ENCODE measurements at regions not wholly inside any gene's neighbourhood (a gene's known extent, or its start where the extent isn't known, plus 50 kb on each side); places are given as distances from the start of the nearest gene placed in this dataset.

DNA sequence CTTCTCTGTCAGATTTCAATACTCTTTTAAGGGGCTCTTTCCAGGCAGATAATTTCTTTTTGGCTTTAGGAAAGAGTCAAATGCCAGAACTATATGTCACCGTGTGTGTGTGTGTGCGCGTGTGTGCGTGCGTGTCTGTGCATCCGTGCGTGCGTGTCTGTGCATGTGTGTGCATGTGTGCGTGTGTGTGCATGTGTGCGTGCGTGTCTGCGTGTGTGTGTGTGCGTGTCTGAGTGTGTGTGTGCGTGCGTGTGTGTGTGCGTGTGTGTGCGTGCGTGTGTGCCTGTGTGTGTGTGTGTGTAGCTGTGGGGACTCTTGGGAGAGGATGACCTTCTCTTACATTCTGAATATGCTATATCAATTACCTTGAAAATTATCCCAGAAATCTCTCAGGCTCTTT, 441.6 kb downstream of the SLITRK2 start (continued):
- TF ChIP-seq, protein P1, sequence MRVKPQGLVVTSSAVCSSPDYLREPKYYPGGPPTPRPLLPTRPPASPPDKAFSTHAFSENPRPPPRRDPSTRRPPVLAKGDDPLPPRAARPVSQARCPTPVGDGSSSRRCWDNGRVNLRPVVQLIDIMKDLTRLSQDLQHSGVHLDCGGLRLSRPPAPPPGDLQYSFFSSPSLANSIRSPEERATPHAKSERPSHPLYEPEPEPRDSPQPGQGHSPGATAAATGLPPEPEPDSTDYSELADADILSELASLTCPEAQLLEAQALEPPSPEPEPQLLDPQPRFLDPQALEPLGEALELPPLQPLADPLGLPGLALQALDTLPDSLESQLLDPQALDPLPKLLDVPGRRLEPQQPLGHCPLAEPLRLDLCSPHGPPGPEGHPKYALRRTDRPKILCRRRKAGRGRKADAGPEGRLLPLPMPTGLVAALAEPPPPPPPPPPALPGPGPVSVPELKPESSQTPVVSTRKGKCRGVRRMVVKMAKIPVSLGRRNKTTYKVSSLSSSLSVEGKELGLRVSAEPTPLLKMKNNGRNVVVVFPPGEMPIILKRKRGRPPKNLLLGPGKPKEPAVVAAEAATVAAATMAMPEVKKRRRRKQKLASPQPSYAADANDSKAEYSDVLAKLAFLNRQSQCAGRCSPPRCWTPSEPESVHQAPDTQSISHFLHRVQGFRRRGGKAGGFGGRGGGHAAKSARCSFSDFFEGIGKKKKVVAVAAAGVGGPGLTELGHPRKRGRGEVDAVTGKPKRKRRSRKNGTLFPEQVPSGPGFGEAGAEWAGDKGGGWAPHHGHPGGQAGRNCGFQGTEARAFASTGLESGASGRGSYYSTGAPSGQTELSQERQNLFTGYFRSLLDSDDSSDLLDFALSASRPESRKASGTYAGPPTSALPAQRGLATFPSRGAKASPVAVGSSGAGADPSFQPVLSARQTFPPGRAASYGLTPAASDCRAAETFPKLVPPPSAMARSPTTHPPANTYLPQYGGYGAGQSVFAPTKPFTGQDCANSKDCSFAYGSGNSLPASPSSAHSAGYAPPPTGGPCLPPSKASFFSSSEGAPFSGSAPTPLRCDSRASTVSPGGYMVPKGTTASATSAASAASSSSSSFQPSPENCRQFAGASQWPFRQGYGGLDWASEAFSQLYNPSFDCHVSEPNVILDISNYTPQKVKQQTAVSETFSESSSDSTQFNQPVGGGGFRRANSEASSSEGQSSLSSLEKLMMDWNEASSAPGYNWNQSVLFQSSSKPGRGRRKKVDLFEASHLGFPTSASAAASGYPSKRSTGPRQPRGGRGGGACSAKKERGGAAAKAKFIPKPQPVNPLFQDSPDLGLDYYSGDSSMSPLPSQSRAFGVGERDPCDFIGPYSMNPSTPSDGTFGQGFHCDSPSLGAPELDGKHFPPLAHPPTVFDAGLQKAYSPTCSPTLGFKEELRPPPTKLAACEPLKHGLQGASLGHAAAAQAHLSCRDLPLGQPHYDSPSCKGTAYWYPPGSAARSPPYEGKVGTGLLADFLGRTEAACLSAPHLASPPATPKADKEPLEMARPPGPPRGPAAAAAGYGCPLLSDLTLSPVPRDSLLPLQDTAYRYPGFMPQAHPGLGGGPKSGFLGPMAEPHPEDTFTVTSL (CRISPR knock-in tag; IDR thresholded peaks at IDR 0.05; ENCODE audit: borderline replicate concordance): no peak

DNA sequence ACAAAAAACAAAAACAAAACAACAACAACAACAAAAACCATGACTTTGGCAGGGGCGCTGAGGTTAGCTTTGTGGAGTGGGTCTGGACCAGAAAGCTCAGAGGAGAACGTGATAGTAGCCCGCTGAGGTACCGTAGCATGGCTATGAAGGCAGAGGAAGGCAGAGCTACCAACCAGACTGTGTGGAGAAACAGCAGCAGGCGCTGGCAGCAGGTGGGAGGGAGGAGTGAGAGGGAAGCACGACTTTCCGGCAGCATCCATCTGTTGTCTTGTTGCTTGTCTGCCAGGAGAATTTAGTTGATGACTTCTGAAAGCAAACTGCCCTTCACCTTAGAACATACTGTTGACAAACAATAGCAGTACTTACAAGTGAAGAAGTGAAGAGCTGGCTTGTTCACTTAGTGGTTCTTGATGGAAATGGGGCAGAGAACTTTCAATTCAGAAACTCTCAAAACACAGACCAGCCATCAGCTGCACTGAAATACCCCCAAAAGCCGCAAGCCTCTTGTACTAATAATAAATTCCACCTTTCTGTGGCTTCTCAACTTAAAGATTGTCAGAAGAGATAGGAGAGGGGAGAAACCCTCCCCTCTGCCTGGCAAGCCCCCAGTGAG, 447.2 kb downstream of the SLITRK2 start:
- in situ Hi-C loops (cut with HindIII; ENCODE audit: extremely low pct_ligation_motif_present, low pct_unique_long_range_greater_than_20kb): no loop called here
- Histone ChIP-seq H3K4me2 (ENCODE audit: low read depth, low read length) (no peak overlapping the region), H3K36me3 (replicated peaks in 1 of 2; ENCODE audit: control insufficient read depth in 1 of 2, insufficient read depth in 2 of 2, low read length in 2 of 2) (no peaks in the 10 kb centered on the region), H3K9ac (ENCODE audit: insufficient read depth, low read depth, low read length) (no peak overlapping the region), H3K79me2 (ENCODE audit: insufficient read depth, low read length) (no peaks in the 10 kb centered on the region), H3K9me3 (ENCODE audit: low read length) (peaks cover 25% of the 10 kb centered on the region), H4K20me1 (ENCODE audit: insufficient read depth, low read length) (no peaks in the 10 kb centered on the region), H3K4me1 (ENCODE audit: insufficient read depth, low read length) (no peaks in the 10 kb centered on the region), H2AFZ (ENCODE audit: low read length) (no peak overlapping the region), H3K4me3 (replicated peaks in 1 of 3; ENCODE audit: insufficient read depth in 1 of 3, low read depth in 2 of 3, low read length in 3 of 3) (no peak overlapping the region), H3K27me3 (ENCODE audit: control insufficient read depth in 1 of 2, insufficient read depth in 2 of 2, low read length in 2 of 2) (no peaks in the 10 kb centered on the region), H3K27ac (ENCODE audit: extremely low read length, insufficient read depth, low read length) (no peak overlapping the region)
- no peak for DNase-seq (ENCODE audit: low spot score)
- ChIA-PET CTCF (ENCODE audit: low intra/inter-chr PET ratio, low total read pairs) (no interaction called here), POLR2A (no interaction called here)
- intact Hi-C loops (cut with micrococcal nuclease; ENCODE audit: unreplicated experiment): no loop called here
- BruUV-seq (replicated peaks): no TSS peak
- TF ChIP-seq HNRNPUL1 (IDR thresholded peaks at IDR 0.05; ENCODE audit: low read depth, low read length) (no peak), ZNF33B (CRISPR knock-in tag; IDR thresholded peaks at IDR 0.05) (no peak), POGZ (CRISPR knock-in tag; IDR thresholded peaks at IDR 0.05) (no peak), ZNF431 (CRISPR knock-in tag; IDR thresholded peaks at IDR 0.05; ENCODE audit: borderline replicate concordance, low read depth) (no peak), ZNF350 (CRISPR knock-in tag; IDR thresholded peaks at IDR 0.05; ENCODE audit: borderline replicate concordance, low read depth) (no peak)
- FAIRE-seq: no peak
- WGBS (ENCODE audit: low lambda C conversion rate): 3% methylated on average over 5 of the region's 8 CpGs
- ATAC-seq: no peak
